GM21526 (cell line): ENCODE measurements at regions not wholly inside any gene's neighbourhood (a gene's known extent, or its start where the extent isn't known, plus 50 kb on each side); places are given as distances from the start of the nearest gene placed in this dataset.

ENCODE experiments used
- ATAC-seq: cut with Tn5 transposase; IDR thresholded peaks from one replicate; pipeline ENCODE4 v1.9.1; 2021; ENCODE audit warnings: moderate library complexity; ENCODE audit not compliant: unreplicated experiment, low FRiP score

GRCh38 chr2:8190279-8190678 is 491.6 kb upstream of the ID2 start:
- no peak for ATAC-seq

GRCh38 chr2:8191427-8191826 is 490.4 kb upstream of the ID2 start:
- no peak for ATAC-seq

- ATAC-seq, result no peak
Measured at GRCh38 chr2:8193146-8193545, 488.7 kb upstream of the ID2 start.

- ATAC-seq, result no peak
Measured at GRCh38 chr2:8193686-8194615, 487.9 kb upstream of the ID2 start.

- ATAC-seq, result no peak
Measured at GRCh38 chr2:8195784-8196183, 486.1 kb upstream of the ID2 start.

GRCh38 chr2:8196316-8196715 is 485.5 kb upstream of the ID2 start:
- ATAC-seq, result no peak

- ATAC-seq, result no peak
Measured at GRCh38 chr2:8197101-8197500, 484.8 kb upstream of the ID2 start.

GRCh38 chr2:8197825-8198224 is 484.0 kb upstream of the ID2 start:
- no peak for ATAC-seq

GRCh38 chr2:8198766-8199382 is 483.0 kb upstream of the ID2 start:
- no peak for ATAC-seq

- ATAC-seq, result no peak
Measured at GRCh38 chr2:8202132-8202531, 479.7 kb upstream of the ID2 start.

- ATAC-seq, result no peak
Measured at GRCh38 chr2:8203364-8203763, 478.5 kb upstream of the ID2 start.

GRCh38 chr2:8204711-8205110 is 477.1 kb upstream of the ID2 start:
- no peak for ATAC-seq

- no peak for ATAC-seq
Measured at GRCh38 chr2:8209494-8209893, 472.4 kb upstream of the ID2 start.

- ATAC-seq, result no peak
Measured at GRCh38 chr2:8211384-8211783, 470.5 kb upstream of the ID2 start.

- no peak for ATAC-seq
Measured at GRCh38 chr2:8212239-8212638, 469.6 kb upstream of the ID2 start.

- ATAC-seq, result no peak
Measured at GRCh38 chr2:8214036-8214615, 467.7 kb upstream of the ID2 start.

- ATAC-seq, result no peak
Measured at GRCh38 chr2:8215159-8215863, 466.5 kb upstream of the ID2 start.

- ATAC-seq, result no peak
Measured at GRCh38 chr2:8215982-8216381, 465.9 kb upstream of the ID2 start.

- no peak for ATAC-seq
Measured at GRCh38 chr2:8216397-8216796, 465.5 kb upstream of the ID2 start.

GRCh38 chr2:8217468-8218030 is 464.3 kb upstream of the ID2 start:
- no peak for ATAC-seq

GRCh38 chr2:8219096-8219495 is 462.8 kb upstream of the ID2 start:
- ATAC-seq, result no peak
